Amygdala (tissue), 56 donors: ENCODE measurements at regions not wholly inside any gene's neighbourhood (a gene's known extent, or its start where the extent isn't known, plus 50 kb on each side); places are given as distances from the start of the nearest gene placed in this dataset.

Source experiments
- DNase-seq, 56 donors: peaks; one replicate each; lab custom pipeline; 2025; lab: John Stamatoyannopoulos, UW

GRCh38 chr2:105576050-105576439 is 168.7 kb upstream of the NCK2 start:
- DNase-seq, result no peak

DNA sequence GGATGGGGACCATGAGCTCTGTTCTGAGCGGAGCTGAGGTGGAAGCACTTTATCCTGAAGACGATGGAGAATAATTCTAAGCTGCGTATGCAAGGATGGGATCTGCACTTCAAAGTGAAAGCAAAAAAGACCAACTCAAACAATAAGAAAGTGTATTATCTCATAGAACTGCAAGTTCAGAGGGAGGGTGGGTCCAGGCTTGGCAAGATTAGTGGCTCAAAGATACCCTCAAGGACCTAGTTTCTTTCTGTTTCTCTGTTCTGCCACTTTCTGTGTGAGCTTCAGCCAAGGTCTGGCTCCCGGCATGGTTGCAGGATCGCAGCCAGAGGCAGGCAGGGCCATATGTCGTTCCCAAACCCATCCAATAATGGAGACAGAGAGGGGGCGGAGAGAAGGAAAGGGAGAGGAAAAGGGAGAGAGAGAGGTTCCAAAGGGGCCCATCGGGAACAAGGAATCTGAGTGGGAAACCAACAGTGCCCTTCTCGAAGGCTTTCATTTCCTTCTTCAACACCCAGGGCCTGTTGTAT is 169.2 kb upstream of the NCK2 start:
- no peak for DNase-seq

DNA sequence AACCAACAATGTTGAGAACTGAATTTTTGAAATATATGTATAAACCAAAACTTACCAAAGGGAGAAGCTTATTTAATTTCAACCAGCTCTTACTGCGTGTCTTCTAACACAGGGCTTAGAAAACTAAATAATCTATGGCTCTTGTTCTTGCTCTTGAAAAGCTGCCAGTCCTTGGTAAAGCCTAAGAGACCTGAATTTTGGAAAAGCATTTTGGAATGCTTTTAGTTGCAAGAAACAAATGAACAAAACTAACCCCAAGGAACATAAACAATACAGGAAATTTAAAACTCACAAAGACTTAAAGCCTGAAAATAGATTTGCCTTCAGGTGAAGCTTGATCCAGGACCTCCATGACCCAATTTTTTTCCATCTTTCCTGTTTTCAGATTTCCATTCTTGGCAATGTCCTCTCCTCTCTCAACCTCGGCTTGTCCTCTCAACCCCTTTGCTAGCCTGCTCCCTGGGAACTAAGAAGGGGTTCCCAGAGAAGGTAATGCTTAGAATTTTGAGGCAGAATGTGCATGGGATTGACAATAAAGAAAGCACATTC is 169.8 kb upstream of the NCK2 start:
- no peak for DNase-seq

DNA sequence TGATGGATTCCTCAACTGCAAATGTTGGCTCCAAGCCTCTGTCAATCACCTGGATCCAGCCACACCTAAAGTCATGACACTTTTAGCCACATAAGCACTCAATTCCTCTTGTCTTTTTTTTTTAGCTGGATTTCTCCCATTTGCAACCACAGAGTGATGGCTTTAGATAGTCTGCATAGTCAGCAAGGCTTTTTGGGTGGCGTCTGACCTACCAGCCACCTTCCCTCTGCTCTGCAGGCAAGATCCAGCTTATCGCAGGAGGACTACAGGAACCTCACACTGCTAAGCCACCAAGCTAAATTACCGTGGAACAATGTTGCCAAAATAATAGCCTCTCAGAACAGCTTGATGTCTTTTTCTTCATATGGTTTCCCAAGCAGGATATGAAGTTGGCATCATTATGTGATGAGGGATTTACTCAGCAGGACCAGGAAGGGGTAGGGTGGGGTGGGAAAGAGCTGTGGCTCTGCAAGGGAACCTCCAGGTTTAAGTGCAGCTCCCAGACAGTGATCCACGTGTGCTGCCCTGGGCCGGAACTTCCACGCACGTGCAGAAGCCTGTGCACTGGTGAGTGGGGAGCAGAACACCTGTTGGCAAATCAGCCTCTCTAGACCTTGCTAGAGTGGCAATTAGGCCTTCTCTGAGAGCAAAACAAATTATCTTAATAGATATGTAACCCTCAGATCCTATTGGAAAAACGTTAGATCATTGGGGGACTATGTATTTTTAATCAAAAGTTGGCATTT is 170.6 kb upstream of the NCK2 start:
- no peak for DNase-seq

DNA sequence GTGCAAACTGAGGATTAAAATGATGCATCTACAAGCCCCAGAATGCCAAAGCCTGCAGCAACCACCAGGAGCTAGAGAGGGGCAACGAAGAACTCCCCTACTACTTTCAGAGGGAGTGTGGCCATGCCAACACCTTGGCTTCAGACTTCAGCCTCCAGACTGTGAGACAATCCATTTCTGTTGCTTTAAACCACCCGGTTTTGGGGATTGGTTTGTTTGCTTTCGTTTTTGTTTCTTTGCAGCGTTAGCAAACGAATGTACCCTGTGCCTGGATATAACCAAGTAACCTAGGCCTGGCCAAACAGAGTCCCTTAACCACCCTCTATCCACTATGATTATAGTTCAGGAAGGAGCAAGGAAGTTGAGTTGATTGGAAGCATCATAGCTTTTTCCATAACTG is 171.2 kb upstream of the NCK2 start:
- DNase-seq, result no peak

- no peak for DNase-seq
Observed at GRCh38 chr2:105571445-105571987, 172.7 kb upstream of the FHL2 start.

DNA sequence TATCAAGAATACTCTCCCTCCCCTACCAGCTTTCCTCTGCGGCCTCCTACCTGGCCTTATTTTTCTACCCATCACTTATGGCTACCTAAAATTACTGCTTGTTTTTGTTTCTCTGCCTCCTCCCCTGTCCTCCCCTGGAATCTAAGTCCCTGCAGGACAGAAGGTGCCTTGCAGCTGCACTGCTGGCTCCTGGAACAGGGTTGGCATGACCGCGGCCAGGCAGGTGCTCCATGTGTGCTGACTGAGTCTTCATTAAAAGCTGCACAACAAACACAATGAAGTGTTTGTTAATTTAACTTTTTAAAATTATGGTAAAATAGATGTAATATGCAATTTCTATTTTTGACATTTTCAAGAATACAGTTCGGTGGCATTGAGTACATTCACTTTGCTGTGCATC is 171.9 kb upstream of the FHL2 start:
- no peak for DNase-seq

DNA sequence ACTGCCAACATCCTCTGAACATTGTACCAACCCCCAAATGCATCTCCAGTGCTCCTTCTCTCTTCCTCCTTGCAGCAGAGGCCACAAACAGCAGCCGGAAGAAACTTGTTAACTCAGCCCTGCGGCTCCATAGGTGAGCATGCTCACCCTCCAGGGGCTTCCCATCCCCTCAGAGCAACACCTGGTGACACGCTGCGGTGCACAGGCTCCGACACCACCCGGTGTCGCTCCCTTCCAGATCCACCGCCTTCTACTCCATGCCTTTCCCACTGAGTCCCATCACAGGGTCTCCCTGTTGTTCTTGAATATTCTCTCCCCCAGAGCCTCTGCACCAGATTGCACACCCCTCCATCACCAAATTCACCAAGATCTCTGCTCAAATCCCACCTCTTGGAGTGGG is 171.5 kb upstream of the FHL2 start:
- DNase-seq, result no peak

GRCh38 chr2:105569606-105570005 is 170.8 kb upstream of the FHL2 start:
- DNase-seq, result no peak

DNA sequence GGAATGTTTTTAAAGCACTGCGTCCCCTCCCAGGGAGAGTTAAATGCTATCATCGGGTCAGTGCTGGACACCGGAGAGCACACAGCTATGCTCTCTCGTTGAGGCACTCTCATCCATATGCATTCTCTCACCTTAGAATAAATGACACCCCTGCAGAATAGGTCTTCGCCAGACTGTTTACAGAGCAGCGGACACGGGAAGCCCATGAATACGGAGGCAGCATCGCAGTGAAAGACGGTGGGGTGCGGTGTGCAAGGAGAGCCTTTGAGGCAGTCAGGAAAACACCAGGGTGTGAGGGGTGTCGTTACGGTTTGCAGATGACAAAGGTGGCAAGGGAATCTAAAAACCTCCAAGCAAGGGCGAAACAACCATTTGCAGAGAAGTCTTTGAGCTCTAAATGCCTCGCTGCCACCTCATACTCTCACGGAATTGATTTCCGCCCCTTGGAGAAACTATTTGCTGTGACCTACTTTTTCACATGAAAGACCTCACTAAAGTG is 169.2 kb upstream of the FHL2 start:
- DNase-seq, result no peak

GRCh38 chr2:105563000-105563719 is 164.3 kb upstream of the FHL2 start:
- DNase-seq, result no peak

- no peak for DNase-seq
Observed at GRCh38 chr2:105561401-105561800, 162.6 kb upstream of the FHL2 start.

DNA sequence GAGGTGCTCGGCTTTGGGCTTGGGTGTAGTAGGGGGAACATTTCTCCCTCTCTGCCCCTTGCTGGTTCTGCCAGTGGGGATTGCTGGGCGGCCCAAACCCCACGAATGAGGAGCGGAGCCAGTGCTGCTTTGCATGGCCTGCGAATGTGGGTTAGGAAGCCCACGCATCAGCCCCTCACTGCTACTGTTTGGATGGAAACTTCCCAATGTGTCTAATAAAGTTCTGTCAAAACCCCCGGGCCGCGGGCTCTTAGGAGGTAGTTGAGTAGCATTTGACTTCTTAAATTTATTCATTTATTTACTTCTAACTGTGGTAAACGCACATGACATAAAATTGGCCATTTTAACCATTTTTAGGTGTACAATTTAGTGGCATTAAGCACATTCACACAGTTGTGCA is 161.3 kb upstream of the FHL2 start:
- DNase-seq, result no peak

- peak in 5 of 56 donors; percentile 6 to 23 (median 14) for DNase-seq
Observed at GRCh38 chr2:105557021-105557920, 158.4 kb upstream of the FHL2 start.

- DNase-seq, result no peak
Observed at GRCh38 chr2:105556366-105556765, 157.5 kb upstream of the FHL2 start.

DNA sequence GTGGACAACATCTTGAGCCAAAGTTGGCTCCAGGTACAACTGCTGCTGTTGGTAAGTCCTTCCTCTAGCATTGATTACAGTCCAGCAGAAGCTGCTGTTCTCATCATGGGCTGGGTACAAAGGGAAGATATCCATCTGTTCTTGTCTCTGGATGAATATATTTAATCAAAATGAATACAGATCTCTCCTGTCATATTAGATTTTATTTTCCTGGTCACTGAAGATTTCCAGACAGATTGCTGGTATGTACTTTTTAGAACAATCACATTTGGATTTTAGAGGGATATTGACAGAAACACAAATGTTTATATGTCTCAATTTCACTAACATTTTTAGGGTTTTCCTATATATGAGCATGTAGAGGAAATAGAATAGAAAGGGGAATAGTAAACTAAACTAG is 155.4 kb upstream of the FHL2 start:
- DNase-seq, result no peak

- DNase-seq, result no peak
Observed at GRCh38 chr2:105553538-105554196, 154.8 kb upstream of the FHL2 start.

DNA sequence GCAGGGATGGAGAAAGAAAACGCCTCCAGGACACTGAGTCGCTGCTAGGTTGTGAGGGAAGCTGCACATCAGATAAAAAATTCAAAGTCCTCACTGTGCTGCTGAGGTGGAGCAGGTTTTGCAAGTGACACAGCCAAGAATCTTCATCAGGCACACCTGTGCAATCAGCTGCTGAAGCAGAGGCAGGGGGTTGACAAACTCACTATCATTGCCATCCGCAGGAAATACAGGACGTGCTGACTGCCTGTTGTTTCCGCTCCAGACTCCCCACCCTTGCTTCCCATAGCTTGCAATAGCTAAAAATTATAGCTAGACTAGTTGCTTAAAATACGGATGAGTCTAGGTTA is 147.8 kb upstream of the FHL2 start:
- DNase-seq, result no peak

DNA sequence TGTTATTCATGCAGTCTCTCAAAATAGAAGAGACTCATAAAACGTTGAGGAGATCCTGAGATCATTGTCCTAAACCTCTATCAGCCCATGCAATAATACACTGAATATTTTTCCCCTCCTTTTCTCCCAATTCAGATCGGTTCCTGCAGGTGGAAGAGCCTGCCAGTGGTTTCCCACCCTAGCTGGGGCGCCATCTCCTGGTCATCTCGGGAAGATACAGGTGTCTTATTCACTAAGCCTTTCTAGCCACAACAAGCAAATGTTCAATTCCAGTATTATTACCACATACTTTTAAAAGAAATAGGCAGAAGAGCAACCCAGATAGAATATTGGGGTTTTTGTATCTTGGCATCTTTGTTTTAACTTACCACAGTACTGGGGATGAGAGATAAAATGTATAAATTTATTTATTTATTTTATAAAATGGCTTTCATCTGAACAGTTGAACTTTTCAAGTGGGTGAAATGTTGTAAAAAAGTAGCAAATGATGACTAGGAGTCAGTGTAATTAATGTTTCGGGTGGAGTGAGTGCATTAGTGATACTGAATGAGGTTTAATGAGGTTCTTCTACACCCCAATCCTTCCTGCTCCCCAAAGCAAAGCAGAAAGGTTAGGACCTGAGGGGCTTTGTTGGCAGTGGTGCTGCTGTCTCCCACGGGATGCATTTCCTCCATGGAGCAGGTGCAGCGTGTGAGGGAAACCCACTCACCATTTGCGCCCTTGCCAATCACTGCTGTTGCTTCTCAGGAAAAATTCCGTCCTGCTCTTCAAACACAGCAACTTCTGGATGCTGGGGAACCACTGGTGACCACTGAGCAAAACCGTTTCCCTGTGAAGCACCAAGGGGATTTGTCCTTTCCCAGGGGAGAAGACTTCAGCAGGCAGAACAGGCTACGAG is 147.1 kb upstream of the FHL2 start:
- DNase-seq, result peak in 24 of 56 donors; percentile 2 to 52 (median 22)
